Activated naive CD8-positive, alpha-beta T cell (primary cell): ENCODE measurements at regions not wholly inside any gene's neighbourhood (a gene's known extent, or its start where the extent isn't known, plus 50 kb on each side); places are given as distances from the start of the nearest gene placed in this dataset.
"Not testable (repeated sequence)": the region's sequence is repeated elsewhere in the genome, so short reads cannot be mapped to it uniquely, and the experiment has no call there.

ENCODE experiments used
- H3K27ac Mint-ChIP-seq: one replicate; pipeline ENCODE4 v1.8.0; 2021; ENCODE audit warnings: mixed read lengths
- H3K27me3 Mint-ChIP-seq: one replicate; pipeline ENCODE4 v1.8.0; 2021; ENCODE audit warnings: mixed read lengths
- H3K36me3 Mint-ChIP-seq: one replicate; pipeline ENCODE4 v1.8.0; 2021; ENCODE audit warnings: mixed read lengths
- H3K4me1 Mint-ChIP-seq: one replicate; pipeline ENCODE4 v1.8.0; 2021; ENCODE audit warnings: low read depth, mixed read lengths
- H3K4me3 Mint-ChIP-seq: one replicate; pipeline ENCODE4 v1.8.0; 2021; ENCODE audit warnings: mild to moderate bottlenecking, mixed read lengths
- H3K9me3 Mint-ChIP-seq: one replicate; pipeline ENCODE4 v1.8.0; 2021; ENCODE audit warnings: low read depth, mixed read lengths

DNA sequence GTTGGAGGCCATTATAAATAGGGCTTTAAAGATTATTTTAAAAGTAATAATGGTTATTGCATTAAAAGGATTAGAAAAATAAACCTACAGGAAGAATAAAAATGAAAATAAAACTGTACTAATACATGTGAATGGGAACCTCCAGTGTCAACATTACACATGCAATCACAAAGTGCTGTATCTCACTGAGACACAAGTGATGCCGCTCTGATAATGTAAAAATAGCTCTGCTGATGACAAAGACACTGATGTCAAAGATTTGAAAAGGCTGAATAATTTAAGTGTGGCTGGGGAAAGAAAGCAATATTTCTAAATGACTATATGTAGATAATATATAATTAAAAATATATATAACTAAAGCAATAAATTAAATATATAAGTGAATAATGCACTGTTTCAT is 129.1 kb upstream of the RAP2B start:
- no peak overlapping the region for H3K27ac Mint-ChIP-seq
- H3K4me3 Mint-ChIP-seq, result no peak overlapping the region

DNA sequence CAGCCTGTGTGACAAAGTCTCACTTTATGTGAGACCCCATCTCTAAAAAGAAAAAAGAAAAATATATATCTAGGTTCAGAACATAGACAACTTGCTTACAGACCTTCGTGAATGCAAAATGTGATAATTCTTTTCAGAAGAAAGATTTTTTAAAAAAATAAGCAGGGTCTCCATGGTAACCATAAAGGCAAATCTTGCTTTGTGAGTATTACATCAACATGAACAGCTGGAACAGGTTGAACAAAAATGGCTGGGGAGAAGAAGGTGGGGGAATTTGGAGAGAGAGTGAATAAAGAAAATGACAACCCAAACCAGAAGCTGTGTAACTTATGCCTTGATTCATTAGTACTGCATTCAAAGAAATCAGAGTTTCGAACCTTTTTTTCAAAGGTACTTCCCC is 125.2 kb upstream of the RAP2B start:
- Mint-ChIP-seq H3K27ac (no peak overlapping the region), H3K9me3 (no peaks in the 10 kb centered on the region), H3K27me3 (no peaks in the 10 kb centered on the region), H3K4me1 (no peaks in the 10 kb centered on the region), H3K36me3 (no peaks in the 10 kb centered on the region), H3K4me3 (no peak overlapping the region)

More for the DNA sequence above, 129.1 kb upstream of the RAP2B start:
- Mint-ChIP-seq H3K36me3 (no peaks in the 10 kb centered on the region), H3K4me1 (no peaks in the 10 kb centered on the region), H3K27me3 (no peaks in the 10 kb centered on the region), H3K9me3 (no peaks in the 10 kb centered on the region)

DNA sequence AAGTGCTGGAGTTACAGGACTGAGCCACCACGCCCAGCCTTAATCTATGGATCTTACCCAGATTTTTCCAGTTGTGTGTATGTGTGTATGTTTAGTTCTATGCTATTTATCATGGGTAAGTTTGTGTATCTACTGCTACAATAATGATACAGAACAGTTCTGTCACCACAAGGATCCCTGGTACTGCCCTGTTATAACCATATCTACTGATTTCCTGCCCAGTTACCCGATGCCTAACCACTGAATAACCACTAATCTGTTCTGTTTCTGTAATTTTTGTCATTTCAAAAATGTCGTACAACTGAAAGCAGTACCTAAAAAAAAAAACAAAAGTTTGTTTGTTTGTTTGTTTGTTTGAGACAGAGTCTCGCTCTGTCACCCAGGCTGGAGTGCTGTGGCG is 123.7 kb upstream of the RAP2B start:
- Mint-ChIP-seq H3K27ac (no peak overlapping the region), H3K36me3 (no peaks in the 10 kb centered on the region), H3K9me3 (no peaks in the 10 kb centered on the region), H3K4me3 (no peak overlapping the region), H3K27me3 (no peaks in the 10 kb centered on the region), H3K4me1 (peaks cover 3% of the 10 kb centered on the region)

DNA sequence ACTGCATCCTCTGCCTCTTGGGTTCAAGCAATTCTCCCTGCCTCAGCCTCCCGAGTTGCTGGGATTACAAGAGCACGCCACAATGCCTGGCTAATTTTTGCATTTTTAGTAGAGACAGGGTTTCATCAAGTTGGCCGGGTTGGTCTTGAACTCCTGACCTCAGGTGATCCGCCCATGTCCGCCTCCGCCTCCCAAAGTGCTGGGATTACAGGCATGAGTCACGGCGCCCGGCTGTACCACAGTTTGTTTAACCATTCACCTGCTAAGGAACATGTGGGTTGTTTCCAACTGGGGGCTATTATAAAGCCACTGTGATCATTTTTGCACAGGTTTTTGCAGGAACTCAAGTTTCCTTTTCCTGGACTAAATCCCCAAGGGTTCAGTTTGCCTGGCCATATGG is 123.2 kb upstream of the RAP2B start:
- Mint-ChIP-seq H3K4me1 (peaks cover 3% of the 10 kb centered on the region), H3K9me3 (no peaks in the 10 kb centered on the region), H3K36me3 (no peaks in the 10 kb centered on the region), H3K27ac (no peak overlapping the region), H3K27me3 (no peaks in the 10 kb centered on the region), H3K4me3 (no peak overlapping the region)

DNA sequence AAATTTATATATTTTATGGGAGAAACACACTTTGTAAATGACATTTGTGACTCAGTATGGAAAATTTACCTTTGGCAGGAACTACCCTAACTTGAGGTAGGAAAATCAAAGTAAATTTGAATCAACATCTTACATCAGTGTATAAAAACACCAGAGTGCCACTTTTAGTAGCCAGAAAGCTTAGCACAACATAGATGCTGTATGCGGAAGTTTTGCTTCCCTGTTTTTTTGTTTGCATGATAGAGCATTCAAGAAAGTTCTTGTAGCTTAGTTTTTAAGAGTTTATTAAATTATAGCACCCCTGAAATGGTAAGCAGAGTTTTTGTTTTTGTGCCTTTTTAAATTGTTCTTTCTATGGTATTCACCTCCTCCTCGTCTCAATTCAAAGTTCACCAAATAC is 120.8 kb upstream of the RAP2B start:
- H3K27ac Mint-ChIP-seq, result no peak overlapping the region
- H3K9me3 Mint-ChIP-seq, result no peaks in the 10 kb centered on the region
- peaks cover 3% of the 10 kb centered on the region for H3K4me1 Mint-ChIP-seq
- peaks cover 2% of the 10 kb centered on the region for H3K27me3 Mint-ChIP-seq
- H3K4me3 Mint-ChIP-seq, result no peak overlapping the region
- H3K36me3 Mint-ChIP-seq, result no peaks in the 10 kb centered on the region

DNA sequence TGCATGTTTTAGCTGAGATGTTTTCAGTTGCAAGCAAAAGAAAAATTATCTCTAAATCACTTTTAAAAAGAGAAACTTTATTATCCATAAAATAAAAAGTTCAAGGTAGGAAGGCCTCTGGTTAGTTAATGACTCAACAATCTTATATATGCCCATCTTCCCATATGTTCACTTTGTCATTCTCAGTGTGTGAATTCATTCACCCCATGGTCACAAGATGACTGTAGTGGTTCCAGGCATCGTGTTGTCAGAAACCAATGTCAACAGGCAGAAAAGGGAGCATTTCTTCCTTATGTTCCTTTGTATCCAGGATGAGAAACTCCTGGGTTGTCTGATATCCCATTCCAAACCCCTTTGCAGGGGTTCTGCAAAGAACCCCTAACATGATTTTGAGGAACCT is 119.9 kb upstream of the RAP2B start:
- peaks cover 4% of the 10 kb centered on the region for H3K27me3 Mint-ChIP-seq
- peaks cover 3% of the 10 kb centered on the region for H3K4me1 Mint-ChIP-seq
- no peak overlapping the region for H3K27ac Mint-ChIP-seq
- no peaks in the 10 kb centered on the region for H3K36me3 Mint-ChIP-seq
- no peak overlapping the region for H3K4me3 Mint-ChIP-seq
- no peaks in the 10 kb centered on the region for H3K9me3 Mint-ChIP-seq

DNA sequence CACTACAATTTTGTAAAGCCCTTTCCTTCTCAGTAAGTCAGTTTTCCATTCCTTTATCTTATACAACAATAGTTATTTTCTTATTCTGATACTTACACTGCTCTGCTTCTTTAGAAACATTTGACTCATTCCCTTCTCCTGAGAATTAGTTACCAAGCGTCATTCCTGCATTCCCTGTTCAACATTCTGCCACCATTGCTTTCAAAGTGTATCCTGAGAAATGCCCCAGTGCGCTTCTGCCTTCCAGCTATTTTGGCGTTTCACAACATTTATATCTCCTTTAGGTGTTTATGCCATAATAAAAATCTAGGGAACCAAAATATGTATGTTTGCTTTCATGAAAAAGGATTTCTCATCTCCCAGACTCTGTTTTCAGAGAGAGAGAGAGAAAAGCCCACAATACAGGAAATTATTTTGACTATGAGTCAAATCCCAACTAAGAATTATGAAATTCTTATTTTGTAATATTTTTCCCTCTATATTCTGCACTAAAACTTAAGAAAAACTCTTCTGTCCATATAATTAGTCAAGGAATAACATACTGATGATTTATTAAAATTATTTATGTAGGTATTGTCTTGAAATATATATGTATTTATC is 118.2 kb upstream of the RAP2B start:
- Mint-ChIP-seq H3K27ac (no peak overlapping the region), H3K27me3 (peaks cover 4% of the 10 kb centered on the region), H3K9me3 (no peaks in the 10 kb centered on the region), H3K4me1 (peaks cover 3% of the 10 kb centered on the region), H3K36me3 (no peaks in the 10 kb centered on the region), H3K4me3 (no peak overlapping the region)

DNA sequence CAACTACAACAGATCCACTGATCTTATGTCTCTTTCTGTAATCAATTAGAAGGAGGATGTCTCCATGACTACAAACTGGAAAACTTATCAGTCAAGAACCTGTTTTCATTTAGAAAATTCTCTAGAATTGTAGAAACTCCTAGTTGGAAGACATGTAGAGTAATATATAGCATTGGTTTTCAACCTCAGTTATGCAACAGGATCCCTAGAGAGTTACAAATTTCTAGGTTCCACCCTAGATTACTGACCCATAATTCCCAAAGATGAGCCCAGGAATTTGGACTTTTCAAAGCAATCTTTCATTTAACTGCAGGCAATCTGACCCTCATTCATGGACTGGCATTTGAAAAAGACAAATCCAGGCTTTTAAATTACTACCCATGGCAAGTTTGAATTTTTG is 116.9 kb upstream of the RAP2B start:
- no peaks in the 10 kb centered on the region for H3K9me3 Mint-ChIP-seq
- H3K36me3 Mint-ChIP-seq, result no peaks in the 10 kb centered on the region
- no peak overlapping the region for H3K27ac Mint-ChIP-seq
- H3K27me3 Mint-ChIP-seq, result peaks cover 4% of the 10 kb centered on the region
- H3K4me3 Mint-ChIP-seq, result no peak overlapping the region
- H3K4me1 Mint-ChIP-seq, result peaks cover 3% of the 10 kb centered on the region

DNA sequence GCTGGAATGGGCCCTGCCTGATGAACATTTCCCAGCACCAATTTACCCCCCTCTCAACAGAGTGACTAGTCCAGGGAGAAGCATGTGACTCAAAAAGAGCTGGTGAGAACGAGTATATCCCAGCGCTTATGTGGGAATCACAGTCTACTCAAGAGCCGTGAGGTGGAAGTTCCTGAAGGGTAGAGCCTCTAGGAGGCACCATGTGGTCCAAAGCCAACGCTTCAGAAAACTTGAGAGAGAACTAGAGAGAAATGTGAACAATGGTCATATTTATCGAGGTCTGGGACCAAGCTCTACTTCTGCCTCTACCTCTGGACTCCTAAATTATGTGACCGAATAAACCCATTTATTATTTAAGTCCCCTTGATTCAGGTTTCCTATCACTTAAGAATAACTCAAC is 111.0 kb upstream of the RAP2B start:
- H3K36me3 Mint-ChIP-seq, result no peaks in the 10 kb centered on the region
- H3K4me1 Mint-ChIP-seq, result no peaks in the 10 kb centered on the region

DNA sequence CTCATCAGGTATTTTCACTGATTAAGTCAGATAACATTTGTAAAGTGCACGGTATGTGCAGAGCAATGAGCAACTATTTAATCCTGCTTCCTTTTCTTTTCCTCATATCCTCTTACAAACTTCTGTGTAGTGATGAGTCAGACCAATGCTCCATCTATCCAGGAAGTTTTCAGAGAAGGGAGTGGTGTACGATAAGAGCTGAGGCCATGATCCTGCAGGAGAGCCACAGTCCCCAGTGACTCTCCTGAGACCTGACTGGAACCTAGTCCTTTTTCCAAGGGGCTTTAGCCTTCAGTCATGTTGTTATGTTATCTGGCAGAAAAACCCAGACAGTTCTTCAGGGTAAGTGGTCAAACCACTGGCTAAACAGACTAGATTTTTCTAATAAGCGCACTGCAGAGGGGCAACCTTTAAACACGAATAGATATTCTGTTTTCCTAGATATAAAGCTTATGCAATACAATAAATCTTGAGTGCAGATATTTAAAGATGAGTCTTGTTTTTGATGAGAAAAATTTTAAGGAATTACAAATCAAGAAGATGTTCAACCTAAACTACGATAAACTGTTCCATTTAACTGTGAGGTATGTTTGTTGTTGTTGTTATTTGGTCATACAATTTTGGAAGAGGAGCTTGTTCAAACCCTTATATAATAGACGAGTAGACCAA is 110.5 kb upstream of the RAP2B start:
- Mint-ChIP-seq H3K4me1 (no peaks in the 10 kb centered on the region), H3K27me3 (peaks cover 2% of the 10 kb centered on the region), H3K9me3 (no peaks in the 10 kb centered on the region), H3K27ac (no peak overlapping the region), H3K36me3 (no peaks in the 10 kb centered on the region), H3K4me3 (no peak overlapping the region)

More for the DNA sequence above, 111.0 kb upstream of the RAP2B start:
- Mint-ChIP-seq H3K27ac (no peak overlapping the region), H3K27me3 (peaks cover 2% of the 10 kb centered on the region), H3K9me3 (no peaks in the 10 kb centered on the region), H3K4me3 (no peak overlapping the region)

DNA sequence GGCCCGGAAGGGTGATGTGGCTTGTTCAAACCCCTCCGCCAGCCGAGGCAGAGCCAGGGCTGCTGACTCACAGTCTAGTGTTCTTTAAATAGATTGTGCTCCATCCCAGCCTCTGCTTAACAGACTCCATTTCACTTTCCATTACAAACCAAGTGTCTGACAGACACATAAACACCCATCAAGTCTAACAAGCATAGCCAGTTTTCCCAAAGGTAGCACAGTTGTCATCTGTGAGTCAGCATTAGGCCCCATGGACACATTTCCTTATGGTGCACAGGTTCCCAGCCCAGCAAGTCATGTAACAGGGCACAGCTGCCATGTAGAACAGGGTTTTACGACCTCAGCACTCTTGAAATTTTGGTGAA is 109.9 kb upstream of the RAP2B start:
- Mint-ChIP-seq H3K27me3 (no peaks in the 10 kb centered on the region), H3K27ac (no peak overlapping the region), H3K4me1 (no peaks in the 10 kb centered on the region), H3K4me3 (no peak overlapping the region), H3K36me3 (no peaks in the 10 kb centered on the region), H3K9me3 (no peaks in the 10 kb centered on the region)

DNA sequence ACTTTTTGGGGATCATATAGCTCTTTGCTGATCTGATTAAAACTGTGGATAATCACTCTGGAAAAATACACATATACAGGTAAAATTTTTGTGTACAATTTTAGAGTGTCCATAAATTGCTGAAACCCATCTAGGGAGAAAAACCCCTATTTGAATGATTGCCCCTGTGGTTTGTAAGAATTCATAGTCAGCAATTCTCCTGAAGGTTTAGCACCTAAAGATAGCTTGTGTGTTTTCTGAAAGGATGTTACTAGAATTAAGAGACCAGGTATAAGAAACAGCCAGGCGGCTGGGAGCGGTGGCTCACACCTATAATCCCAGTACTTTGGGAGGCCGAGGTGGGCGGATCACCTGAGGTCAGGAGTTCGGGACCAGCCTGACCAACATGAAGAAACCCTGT is 106.8 kb upstream of the RAP2B start:
- Mint-ChIP-seq H3K4me1 (no peaks in the 10 kb centered on the region), H3K27me3 (no peaks in the 10 kb centered on the region), H3K27ac (no peak overlapping the region), H3K4me3 (no peak overlapping the region), H3K9me3 (no peaks in the 10 kb centered on the region), H3K36me3 (no peaks in the 10 kb centered on the region)

DNA sequence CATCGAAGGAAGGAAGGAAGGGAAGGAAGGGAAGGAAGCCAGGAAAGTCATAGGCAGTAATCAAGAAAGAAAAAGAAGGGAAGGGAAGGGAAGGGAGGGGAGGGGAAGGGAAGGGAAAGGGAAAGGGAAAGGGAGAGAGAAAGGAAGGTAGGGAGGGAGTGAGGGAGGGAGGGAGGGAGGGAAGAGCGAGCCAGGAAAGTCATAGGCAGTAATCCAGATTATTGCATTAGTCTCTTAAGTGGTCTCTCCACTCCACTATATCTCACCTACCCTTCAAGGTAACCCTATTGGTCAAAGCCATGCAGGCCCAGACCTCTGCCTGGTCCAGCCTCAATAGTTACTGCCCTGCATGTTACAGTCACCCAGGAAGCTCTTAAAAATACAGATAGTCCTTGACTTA is 106.2 kb upstream of the RAP2B start:
- Mint-ChIP-seq H3K36me3 (no peaks in the 10 kb centered on the region), H3K27ac (no peak overlapping the region), H3K9me3 (no peaks in the 10 kb centered on the region), H3K4me1 (no peaks in the 10 kb centered on the region), H3K4me3 (no peak overlapping the region), H3K27me3 (no peaks in the 10 kb centered on the region)

DNA sequence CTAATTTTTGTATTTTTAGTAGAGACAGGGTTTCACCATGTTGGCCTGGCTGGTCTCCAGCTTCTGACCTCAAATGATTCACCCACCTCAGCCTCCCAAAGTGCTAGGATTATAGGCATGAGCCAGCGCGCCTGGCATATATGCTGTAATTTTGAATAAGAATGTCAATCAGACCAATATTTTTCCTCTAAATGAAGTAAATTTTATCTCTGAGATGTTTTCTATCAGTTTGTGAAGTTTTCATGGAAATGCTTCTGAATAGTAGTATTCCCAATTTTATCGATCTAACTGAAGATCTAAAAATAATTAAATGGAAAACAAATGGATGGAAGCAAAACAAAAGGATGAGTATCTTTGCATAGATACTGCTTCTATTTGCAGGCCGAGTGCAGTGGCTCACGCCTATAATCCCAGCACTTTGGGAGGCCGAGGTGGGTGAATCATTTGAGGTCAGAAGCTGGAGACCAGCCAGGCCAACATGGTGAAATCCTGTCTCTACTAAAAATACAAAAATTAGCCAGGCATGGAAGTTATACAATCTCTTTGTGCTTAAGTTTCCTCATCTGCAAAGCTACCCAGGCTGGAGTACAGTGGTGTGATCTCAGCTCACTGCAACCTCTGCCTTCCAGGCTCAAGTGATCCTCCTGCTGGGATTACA is 103.9 kb upstream of the RAP2B start:
- not testable (repeated sequence) for H3K9me3 Mint-ChIP-seq, H3K27ac Mint-ChIP-seq, H3K4me3 Mint-ChIP-seq, H3K27me3 Mint-ChIP-seq, H3K36me3 Mint-ChIP-seq, H3K4me1 Mint-ChIP-seq

DNA sequence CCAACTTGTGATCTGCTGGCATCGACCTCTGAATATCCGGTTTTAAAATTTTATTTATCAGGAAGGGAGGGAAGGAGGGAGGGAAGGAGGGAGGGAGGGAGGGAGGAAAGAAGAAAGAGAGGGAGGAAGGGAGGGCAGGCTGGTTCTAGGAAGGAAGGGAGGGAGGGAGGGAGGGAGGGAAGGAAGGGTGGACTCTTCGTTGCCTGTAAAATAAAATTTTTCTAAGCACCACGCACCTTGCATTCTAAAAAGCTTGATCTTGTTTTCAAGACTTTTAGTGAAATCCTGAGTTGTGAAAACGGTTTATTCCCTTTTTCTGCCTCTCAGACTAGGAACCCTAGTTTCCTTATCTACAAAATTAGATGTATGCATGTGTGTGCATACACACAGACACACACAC is 101.7 kb upstream of the RAP2B start:
- no peaks in the 10 kb centered on the region for H3K4me1 Mint-ChIP-seq
- H3K27ac Mint-ChIP-seq, result no peak overlapping the region
- H3K36me3 Mint-ChIP-seq, result no peaks in the 10 kb centered on the region
- no peaks in the 10 kb centered on the region for H3K9me3 Mint-ChIP-seq
- H3K4me3 Mint-ChIP-seq, result no peak overlapping the region
- no peaks in the 10 kb centered on the region for H3K27me3 Mint-ChIP-seq
